Stimulated activated CD8-positive, alpha-beta memory T cell treated with anti-CD3 and anti-CD28 coated beads, Interleukin-15, amount 100 ng/mL, for 48 hours (primary cell): ENCODE measurements at regions not wholly inside any gene's neighbourhood (a gene's known extent, or its start where the extent isn't known, plus 50 kb on each side); places are given as distances from the start of the nearest gene placed in this dataset.

ENCODE experiments used
- DNase-seq, 2 donors: peaks; one replicate each; pipeline ENCODE4 v3.0.0-alpha.2; 2020; ENCODE audit warnings: low read depth in 2 of 2

DNA sequence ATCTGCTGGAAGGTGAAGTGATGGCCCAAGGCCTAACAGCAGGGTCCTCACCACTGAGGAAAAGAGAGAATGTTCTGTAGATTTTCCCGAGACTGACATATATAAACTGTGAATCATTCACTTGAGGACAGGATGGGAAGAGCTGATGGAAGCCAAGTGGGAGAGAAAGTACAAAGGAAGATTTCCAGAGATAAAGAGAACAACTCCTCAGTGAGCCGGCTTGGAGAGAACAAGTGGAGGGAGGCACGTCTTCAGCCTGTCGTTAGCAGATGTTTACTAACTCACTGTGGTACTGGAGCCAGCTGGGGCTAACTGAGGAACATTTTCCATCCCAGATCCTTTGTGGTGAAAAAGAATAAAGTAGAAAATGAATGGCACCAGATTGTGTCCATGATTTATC, 552.9 kb upstream of the TNP1 start:
- no peak for DNase-seq

DNA sequence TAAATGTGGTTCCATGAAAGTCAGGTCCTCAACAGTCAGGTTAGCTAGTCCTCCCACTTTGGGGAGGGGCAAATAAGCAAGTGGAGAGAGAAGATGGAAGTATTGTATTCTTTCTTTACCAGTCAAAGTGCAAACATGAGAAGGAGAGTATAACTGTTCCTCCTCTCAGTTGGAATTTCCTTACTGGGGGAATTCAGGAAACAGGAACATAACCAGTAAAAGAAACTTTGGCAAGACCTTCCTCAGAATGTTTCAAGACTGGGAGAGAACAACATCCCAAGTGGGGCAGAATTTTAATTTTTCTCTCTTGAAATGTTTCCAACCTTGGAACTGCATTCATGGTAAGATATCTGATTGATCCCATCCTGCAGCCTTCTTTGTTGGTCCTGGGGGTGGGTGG, 552.4 kb upstream of the TNP1 start:
- DNase-seq: no peak

DNA sequence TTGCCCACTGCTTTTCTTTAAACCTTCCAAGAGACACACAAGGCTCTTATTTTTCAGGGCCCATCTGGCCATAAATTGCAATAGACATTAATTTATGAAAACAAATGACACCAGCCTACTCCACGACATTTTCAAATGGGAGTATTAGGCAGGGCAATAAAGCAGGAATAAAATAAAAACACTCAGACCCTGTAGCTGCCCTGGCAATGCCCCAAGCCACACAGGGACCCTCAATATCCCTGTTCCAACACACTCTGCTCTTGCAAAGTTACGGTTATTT, 550.8 kb upstream of the TNP1 start:
- DNase-seq: no peak

- DNase-seq: no peak
These were observed 550.3 kb upstream of the TNP1 start for GRCh38 chr2:217409949-217410680.

- DNase-seq: no peak
These were observed 547.5 kb upstream of the TNP1 start for GRCh38 chr2:217407362-217407761.

DNA sequence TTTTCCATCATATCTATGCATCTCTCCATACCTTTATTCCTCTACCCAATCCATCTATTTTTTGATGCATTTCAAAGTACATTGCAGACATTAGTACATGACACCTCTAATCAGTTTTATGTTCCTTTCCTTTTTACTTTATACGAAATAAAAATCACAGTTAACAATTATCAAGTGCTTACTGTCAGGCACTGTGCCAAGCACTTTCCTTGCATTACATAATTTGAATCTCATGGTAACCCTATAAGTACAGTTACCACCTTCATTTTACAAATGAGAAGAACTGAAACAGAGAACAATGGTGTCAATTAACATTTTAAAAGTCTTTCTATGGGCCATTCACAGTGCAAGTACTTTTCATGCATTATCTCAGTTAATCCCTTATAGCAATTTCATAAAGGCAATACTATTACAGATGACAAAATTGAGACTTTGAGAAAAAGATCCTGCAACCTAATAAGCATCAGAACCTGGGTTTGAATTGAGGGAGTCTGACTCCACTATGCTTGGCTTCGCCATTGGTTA, 544.4 kb upstream of the TNP1 start:
- DNase-seq: no peak

DNA sequence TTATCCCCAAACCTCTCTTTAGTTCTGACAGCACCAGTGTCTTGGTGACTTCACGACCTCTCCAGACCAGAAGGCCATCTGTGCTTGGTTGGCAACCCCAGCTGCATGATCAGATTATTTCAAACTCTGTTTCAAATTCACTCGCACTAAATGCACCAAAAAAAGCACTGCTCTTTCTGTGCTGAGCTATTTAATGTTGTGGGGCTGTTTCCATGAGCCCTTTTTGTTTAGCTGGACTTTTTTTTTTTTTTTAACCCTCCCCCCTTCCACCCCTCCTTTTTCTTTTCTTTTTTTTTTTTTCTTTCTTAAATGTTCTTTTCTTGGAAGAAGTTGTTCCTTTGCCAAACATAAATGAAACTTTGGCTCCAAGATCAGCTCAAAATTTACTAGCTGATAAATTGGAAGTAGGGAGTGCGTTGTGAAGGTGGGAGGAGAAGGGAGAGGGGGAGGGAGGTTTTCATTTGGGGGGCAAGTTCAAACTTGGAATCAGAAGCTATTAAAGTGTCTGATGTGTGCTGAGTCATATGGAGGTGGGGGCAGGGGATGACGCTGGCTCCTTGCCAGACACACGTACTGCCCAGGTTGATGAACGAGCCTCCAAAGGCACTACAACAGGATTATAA, 543.0 kb upstream of the TNP1 start:
- no peak for DNase-seq

DNA sequence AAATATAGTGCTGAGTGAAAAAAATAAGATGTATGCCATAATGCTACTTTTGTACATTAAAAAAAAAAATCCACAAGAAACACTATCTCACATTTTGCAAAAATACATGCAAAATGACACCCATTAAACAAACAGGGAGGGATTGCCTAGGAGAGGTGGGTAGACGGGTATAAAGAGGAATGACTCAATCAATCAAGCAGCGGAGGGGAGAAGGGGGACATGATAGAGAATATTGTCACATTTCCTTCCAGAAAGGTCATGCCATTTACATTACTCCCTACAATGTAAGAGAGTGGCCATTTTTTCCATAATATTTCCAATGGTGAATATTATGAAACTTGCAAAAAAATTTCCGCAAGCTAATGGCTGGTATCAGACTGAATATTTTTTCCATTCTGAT, 542.3 kb upstream of the TNP1 start:
- DNase-seq: no peak

GRCh38 chr2:217399291-217399690, 539.4 kb upstream of the TNP1 start:
- no peak for DNase-seq

DNA sequence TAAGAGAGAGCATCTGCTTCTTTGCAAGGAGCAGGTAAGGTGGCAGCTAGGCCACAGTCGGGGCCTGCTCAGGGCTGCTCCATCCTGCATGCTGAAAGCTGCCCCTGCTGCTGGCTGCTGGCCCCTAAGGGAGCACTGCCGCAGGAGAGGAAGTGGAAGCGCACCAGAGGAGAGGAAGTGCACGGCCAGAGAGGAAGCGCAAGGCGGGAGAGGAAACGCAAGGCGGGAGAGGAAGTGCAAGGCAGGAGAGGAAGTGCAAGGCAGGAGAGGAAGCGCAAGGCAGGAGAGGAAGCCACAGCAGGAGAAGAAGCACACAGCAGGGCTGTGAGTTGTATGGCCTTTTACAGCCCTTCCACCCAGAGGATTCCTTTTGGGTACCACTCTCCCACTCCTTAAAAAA, 539.0 kb upstream of the TNP1 start:
- no peak for DNase-seq

GRCh38 chr2:217398101-217398500, 538.2 kb upstream of the TNP1 start:
- no peak for DNase-seq

- DNase-seq: no peak
These were observed 536.7 kb upstream of the TNP1 start for GRCh38 chr2:217396586-217396985.

DNA sequence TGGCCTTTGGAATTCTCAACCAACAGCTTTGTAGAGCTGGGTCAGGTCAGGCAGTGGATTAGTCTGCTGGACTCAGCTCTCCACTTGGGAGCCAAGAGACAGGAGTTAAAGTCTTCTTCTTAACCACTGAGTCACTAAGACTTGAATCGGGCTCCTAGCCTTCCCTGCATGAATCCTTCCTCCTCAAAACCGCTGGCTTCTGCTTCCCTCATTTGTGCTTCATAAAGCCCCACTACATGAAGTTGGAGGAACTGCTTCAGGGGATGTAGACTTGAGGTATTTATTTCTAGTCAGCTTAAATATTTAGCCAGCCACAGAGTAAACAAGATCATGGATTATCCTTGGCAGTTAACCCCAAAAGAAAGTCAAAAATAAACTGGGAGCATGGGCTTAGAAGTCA, 536.3 kb upstream of the TNP1 start:
- DNase-seq: no peak

DNA sequence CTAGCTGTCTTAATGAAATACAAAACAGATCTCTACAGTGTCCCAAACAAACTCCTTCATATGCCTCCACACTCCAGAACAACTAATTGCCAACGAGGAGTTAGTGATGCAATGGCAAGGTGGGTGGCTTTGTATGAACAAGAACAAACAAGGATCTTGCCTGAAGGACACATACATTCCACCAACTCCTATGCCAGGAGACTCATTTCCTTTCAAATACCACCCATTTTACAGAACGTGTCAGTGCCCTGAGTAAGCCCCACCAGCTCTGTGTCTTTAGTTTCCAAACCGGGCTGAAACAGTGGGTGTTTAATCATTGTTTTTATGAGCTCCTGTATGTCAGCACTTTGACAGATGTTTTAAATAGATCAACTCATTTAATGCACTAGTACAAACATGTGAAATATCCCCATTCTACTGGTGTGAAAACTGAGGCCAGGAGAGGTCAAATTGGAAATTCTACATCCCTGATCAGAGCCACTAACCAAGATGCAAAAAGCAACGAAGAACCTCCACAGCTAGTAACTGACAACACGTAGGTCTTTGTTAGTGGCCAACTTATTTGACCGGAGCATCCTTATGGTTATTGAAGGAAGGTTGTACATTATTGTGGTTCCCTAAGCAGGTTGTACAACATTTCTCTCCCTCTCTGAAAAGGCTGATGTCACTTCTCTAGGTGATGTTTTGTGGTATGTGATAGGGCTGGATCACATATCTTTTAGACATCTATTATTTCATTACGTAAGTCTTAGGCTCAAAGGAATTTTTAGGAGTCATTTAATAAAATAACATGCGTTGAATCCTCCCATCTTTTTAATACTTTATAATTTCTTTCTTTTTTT, 534.9 kb upstream of the TNP1 start:
- no peak for DNase-seq

DNA sequence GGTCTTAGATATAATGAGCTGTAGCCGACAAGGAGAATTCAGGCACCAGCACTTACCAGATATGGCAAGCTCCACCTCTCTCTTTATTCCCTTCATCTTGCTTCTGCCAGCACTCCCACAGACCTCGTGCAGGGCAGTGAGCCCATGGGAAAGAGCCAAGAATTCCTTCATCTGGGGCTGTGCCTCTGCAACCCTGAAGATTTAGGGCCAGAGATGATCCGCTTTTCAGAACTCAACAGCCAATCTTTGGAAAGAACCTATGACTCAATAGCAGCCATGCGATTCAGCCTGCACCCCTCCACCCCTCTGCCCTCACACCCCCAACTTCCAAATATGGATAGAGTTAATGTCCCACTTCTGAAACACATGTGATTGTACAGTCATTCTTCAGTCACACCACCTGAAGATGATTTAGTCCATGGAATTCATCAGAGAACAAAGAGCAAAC, 533.7 kb upstream of the TNP1 start:
- DNase-seq: no peak

DNA sequence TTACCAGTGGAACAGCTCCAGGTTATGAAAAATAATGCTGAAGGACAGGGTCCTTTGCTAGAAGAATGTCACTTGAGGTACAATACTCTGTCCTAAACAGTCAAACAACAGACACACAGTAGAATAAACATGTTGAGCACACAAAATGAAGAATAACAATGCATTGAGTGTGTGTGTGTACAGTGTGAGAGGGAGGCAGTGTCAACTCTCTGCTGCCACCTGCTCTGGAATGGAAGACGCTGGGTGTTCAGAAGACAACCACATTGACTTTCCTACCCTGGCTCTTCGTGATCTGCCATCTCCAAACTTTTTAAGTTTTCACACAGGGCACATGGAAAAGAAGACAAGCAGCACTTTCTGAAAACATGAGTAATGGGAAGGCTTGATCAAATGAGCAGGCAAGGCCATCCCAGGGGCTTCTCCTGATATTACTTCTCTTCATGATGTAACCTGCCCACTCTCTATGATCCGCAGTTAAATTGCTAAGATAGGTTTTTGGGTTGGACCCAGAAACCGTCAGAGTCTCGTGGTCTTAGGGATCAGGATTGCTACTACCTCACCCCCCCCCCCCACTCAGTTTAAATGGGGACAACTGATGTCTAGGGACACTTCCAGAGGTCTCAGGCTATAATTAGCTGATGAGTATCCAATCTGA, 533.2 kb upstream of the TNP1 start:
- DNase-seq: no peak

- no peak for DNase-seq
These were observed 528.0 kb upstream of the TNP1 start for GRCh38 chr2:217387776-217388387.

DNA sequence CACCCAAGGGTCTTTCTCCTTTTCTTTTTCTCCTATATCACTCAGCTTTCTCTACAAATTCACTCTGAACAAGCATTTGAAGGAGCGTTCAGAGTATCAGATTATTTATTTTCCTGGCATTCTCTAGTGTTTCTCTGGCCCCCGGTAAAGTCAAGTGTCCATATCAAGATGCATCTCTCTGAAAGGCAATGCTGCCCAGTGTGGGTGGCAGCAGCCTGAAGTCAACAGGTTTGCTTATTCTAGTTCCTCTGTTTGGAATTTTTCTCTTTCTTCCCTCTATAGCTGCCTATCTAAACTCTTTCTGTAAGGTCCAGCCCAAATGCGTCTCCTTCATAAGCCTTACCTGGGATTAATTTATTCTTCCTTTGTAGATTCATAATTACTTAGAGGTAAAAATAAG, 526.2 kb upstream of the TNP1 start:
- DNase-seq: no peak

- DNase-seq: no peak
These were observed 523.8 kb upstream of the TNP1 start for GRCh38 chr2:217383620-217384019.

DNA sequence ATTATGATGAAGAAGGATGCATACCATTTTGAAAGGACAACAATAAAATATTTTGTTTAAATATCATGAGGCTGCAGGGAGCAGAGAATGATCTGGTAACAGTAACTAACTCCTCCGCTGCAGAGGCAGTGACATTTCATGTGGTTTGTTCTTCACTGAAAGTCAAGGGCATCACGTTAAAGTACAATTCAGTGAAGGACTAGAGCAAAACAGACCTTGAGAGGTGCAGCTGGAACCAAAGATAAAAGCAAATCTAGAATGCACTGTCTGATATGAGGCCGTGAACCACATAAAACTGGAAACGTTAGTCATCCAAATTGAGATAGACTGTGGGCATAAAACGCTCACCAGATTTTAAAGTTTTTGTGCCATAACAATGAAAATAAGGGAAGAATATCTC, 522.9 kb upstream of the TNP1 start:
- DNase-seq: no peak

GRCh38 chr2:217379807-217380206, 519.9 kb upstream of the TNP1 start:
- no peak for DNase-seq

DNA sequence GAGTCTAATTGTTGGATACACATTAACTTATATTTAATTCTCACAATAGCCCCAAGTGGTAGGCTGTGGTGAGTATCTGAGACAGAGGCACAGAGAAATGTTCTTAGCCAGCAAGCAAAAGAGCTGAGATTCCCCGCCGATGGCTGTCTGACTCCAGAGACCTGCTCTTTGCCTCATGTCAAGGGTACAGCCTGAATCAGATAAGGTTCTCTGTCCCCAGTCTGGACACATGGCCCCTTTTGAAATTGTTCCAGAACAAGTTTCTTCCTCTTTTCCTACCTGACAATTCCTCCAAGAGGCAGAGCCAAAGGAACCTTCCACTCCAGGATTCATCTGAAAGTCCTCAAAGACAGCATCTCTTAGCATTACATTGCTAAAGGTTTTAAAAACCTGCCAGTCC, 512.9 kb upstream of the TNP1 start:
- DNase-seq: no peak
